HepG2 (cell line): ENCODE measurements at regions not wholly inside any gene's neighbourhood (a gene's known extent, or its start where the extent isn't known, plus 50 kb on each side); places are given as distances from the start of the nearest gene placed in this dataset.

Experiments
- ATAC-seq: fragments of 200-7000 bp; cut with Tn5 transposase; 3 replicates; pipeline ENCODE4 v1.9.1; 2020; ENCODE audit warnings: mild to moderate bottlenecking, moderate library complexity
- BruUV-seq: library from RNA; stranded (reverse); fragments of 400-500 nt; replicated peaks from 2 replicates; lab custom pipeline; 2021; lab: Mats Ljungman, UMichigan
- CTCF ChIA-PET: fragments of 300-600 bp; formaldehyde crosslinking; extraction: SDS; loops from one replicate; lab custom pipeline; 2021; ENCODE audit warnings: low total read pairs, inconsistent platforms, low intra/inter-chr PET ratio; lab: Yijun Ruan, JAX
- POLR2A ChIA-PET: fragments of 350-600 bp; sonication (Branson Sonifier 250); formaldehyde crosslinking; loops from one replicate; lab custom pipeline; 2020; ENCODE audit warnings: antibody characterized with exemption, inconsistent platforms; lab: Yijun Ruan, JAX
- DNase-seq: peaks from one replicate; pipeline ENCODE4 v3.0.0-alpha.2; 2015; ENCODE audit warnings: low spot score
- FAIRE-seq: peaks from 3 replicates; lab custom pipeline; 2011; peaks lifted over from hg19 to GRCh38; lab: Jason Lieb, UNC
- H2AFZ ChIP-seq: one replicate; pipeline ENCODE4 v1.6.1; 2011; ENCODE audit warnings: low read length, inconsistent platforms
- H3K27ac ChIP-seq: fragments of 300-600 bp; 3 replicates; pipeline ENCODE4 v1.8.0; 2011; ENCODE audit warnings: mixed run types, mild to moderate bottlenecking, mixed read lengths, low read length, inconsistent platforms; ENCODE audit not compliant: insufficient read depth; ENCODE audit errors: extremely low read length
- H3K27me3 ChIP-seq, 2 experiments: fragments of 200-600 bp in 1 of 2; 2 replicates in 1 of 2; 3 replicates in 1 of 2; pipeline versions ENCODE4 v1.6.0 to v1.8.0; 2011; ENCODE audit warnings: low read length in 2 of 2, mild to moderate bottlenecking in 2 of 2, moderate library complexity in 2 of 2, inconsistent platforms in 1 of 2; ENCODE audit not compliant: insufficient read depth in 2 of 2, control insufficient read depth in 1 of 2
- H3K36me3 ChIP-seq, 2 experiments: fragments of 200-600 bp in 1 of 2; replicated peaks in 1 of 2; 2 replicates in 1 of 2; 3 replicates in 1 of 2; pipeline versions ENCODE4 v1.5.1 to v1.8.0; 2011; ENCODE audit warnings: low read length in 2 of 2, inconsistent platforms in 1 of 2; ENCODE audit not compliant: insufficient read depth in 2 of 2, control insufficient read depth in 1 of 2
- H3K4me1 ChIP-seq: 2 replicates; pipeline ENCODE4 v1.5.1; 2012; ENCODE audit warnings: low read length, inconsistent platforms; ENCODE audit not compliant: insufficient read depth
- H3K4me2 ChIP-seq: 2 replicates; pipeline ENCODE4 v1.6.0; 2011; ENCODE audit warnings: low read depth, low read length, inconsistent platforms
- H3K4me3 ChIP-seq, 3 experiments: fragments of 200-600 bp in 1 of 3; sonication (generic), shearing (Covaris generic) in 1 of 3; replicated peaks in 1 of 3; 2 replicates each; pipeline ENCODE4 v1.5.1; 2011 to 2016; ENCODE audit warnings: low read length in 3 of 3, inconsistent platforms in 2 of 3, low read depth in 2 of 3, mild to moderate bottlenecking in 2 of 3, control low read depth in 1 of 3, mixed read lengths in 1 of 3; ENCODE audit not compliant: insufficient read depth in 1 of 3
- H3K79me2 ChIP-seq: one replicate; pipeline ENCODE4 v1.6.1; 2011; ENCODE audit warnings: low read length, inconsistent platforms; ENCODE audit not compliant: insufficient read depth
- H3K9ac ChIP-seq: 2 replicates; pipeline ENCODE4 v1.6.0; 2011; ENCODE audit warnings: mild to moderate bottlenecking, low read depth, low read length, inconsistent platforms; ENCODE audit not compliant: insufficient read depth
- H3K9me3 ChIP-seq: 2 replicates; pipeline ENCODE4 v1.5.1; 2012; ENCODE audit warnings: mild to moderate bottlenecking, low read length
- H4K20me1 ChIP-seq: 2 replicates; pipeline ENCODE4 v1.6.0; 2011; ENCODE audit warnings: inconsistent platforms, mild to moderate bottlenecking, low read length, moderate library complexity; ENCODE audit not compliant: insufficient read depth
- CREB1 ChIP-seq, 2 experiments: fragments of 450-650 bp in 1 of 2; IDR thresholded peaks; 2 replicates each; pipeline ENCODE4 v1.6.1; 2016 to 2017; ENCODE audit warnings: control low read depth in 1 of 2, mild to moderate bottlenecking in 1 of 2, missing compliant biosample characterization in 1 of 2, missing genetic modification characterization in 1 of 2
- HNRNPUL1 ChIP-seq: fragments of 200-400 bp; formaldehyde crosslinking; IDR thresholded peaks from 2 replicates; pipeline ENCODE4 v1.6.1; 2017; ENCODE audit warnings: low read depth, mild to moderate bottlenecking, low read length, moderate library complexity
- IRX3 ChIP-seq: sonication (generic); formaldehyde crosslinking; IDR thresholded peaks from 2 replicates; pipeline ENCODE4 v1.8.1; 2023; ENCODE audit warnings: mild to moderate bottlenecking, low read depth, missing genetic modification reagents, borderline replicate concordance
- SP4 ChIP-seq: sonication (generic); formaldehyde crosslinking; IDR thresholded peaks from 2 replicates; pipeline ENCODE4 v1.8.1; 2023; ENCODE audit warnings: mild to moderate bottlenecking, missing genetic modification reagents
- ZBTB7A ChIP-seq: sonication (generic); formaldehyde crosslinking; IDR thresholded peaks from 2 replicates; pipeline ENCODE4 v1.8.0; 2022; ENCODE audit warnings: mild to moderate bottlenecking, missing genetic modification reagents
- ZNF44 ChIP-seq: sonication (generic); formaldehyde crosslinking; IDR thresholded peaks from 2 replicates; pipeline ENCODE4 v1.5.1; 2020; ENCODE audit warnings: mild to moderate bottlenecking, missing genetic modification reagents
- ZNF558 ChIP-seq: sonication (generic); formaldehyde crosslinking; IDR thresholded peaks from 2 replicates; pipeline ENCODE4 v1.9.0; 2022; ENCODE audit warnings: mild to moderate bottlenecking, missing genetic modification reagents, borderline replicate concordance
- ZNF720 ChIP-seq: sonication (generic); formaldehyde crosslinking; IDR thresholded peaks from 2 replicates; pipeline ENCODE4 v1.4.0; 2020; ENCODE audit warnings: missing genetic modification reagents
- WGBS: methylation state at CpG from one replicate; pipeline ENCODE4 v1.1.6; 2017; ENCODE audit warnings: low lambda C conversion rate; 5-methylcytosine and 5-hydroxymethylcytosine counted together
- in situ Hi-C: cut with HindIII; loops from 2 replicates; pipeline ENCODE4 v1.10.0; 2017; ENCODE audit warnings: low pct_unique_long_range_greater_than_20kb; ENCODE audit not compliant: extremely low pct_ligation_motif_present
- intact Hi-C: fragments of 100-400 bp; cut with micrococcal nuclease; formaldehyde crosslinking; loops from one replicate; pipeline ENCODE4 v1.10.0; 2022; ENCODE audit not compliant: unreplicated experiment
- TF ChIP-seq, protein P1 (sequence below): IDR thresholded peaks from 2 replicates; pipeline ENCODE4 v1.6.1; 2016; ENCODE audit warnings: mild to moderate bottlenecking
- TF ChIP-seq, protein P2 (sequence below): sonication (generic); formaldehyde crosslinking; IDR thresholded peaks from 2 replicates; pipeline ENCODE4 v1.4.0; 2020; ENCODE audit warnings: mild to moderate bottlenecking, missing genetic modification reagents, borderline replicate concordance
- TF ChIP-seq, protein P3 (sequence below): IDR thresholded peaks from 2 replicates; pipeline ENCODE4 v1.6.1; 2018; ENCODE audit warnings: missing genetic modification reagents, mild to moderate bottlenecking, missing compliant biosample characterization
- TF ChIP-seq, protein P4 (sequence below): sonication (generic); formaldehyde crosslinking; IDR thresholded peaks from 2 replicates; pipeline ENCODE4 v1.8.1; 2023; ENCODE audit warnings: mild to moderate bottlenecking, inconsistent platforms, moderate library complexity, missing genetic modification reagents, borderline replicate concordance
- TF ChIP-seq, protein P5 (sequence below): sonication (generic); formaldehyde crosslinking; IDR thresholded peaks from 2 replicates; pipeline ENCODE4 v1.9.0; 2021; ENCODE audit warnings: missing genetic modification reagents, borderline replicate concordance

DNA sequence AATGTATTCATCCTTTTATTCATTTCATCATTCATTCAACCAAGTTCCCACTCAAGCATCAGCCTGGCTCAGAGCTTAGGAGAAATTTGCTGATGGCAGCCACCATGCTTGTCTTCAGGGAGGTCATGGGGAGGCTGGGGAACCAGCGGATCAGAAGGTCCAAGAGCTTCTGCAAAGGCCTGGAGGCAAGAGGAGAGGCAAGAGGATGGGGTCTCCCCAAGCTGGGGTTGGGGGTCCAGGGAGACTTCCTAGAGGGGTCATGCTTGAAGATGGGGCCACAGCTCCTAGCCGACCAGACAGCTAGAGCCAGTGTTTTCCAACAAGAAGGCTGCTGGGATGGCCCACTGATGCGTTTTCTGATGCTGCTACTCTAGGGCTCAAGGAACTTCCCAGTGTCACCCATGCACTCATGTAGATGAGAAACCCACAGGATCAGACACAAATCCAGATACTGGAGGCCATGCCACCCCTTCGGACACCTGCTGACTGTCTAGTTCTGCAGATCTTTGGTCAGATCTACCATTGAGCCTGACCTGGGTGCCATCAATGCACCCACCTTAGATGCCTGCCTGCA, 315.2 kb downstream of the AJAP1 start:
- in situ Hi-C loops (no loop called here), intact Hi-C loops (no loop called here)
- POLR2A ChIA-PET = no interaction called here
- TF ChIP-seq ZNF558 (no peak), ZNF720 (no peak), HNRNPUL1 (no peak), ZNF44 (no peak), SP4 (CRISPR knock-in tag) (no peak), IRX3 (no peak), CREB1 (IDR thresholded peaks at IDR 0.05) (no peak), CREB1 (CRISPR knock-in tag; IDR thresholded peaks at IDR 0.05) (no peak), ZBTB7A (no peak)
- TF ChIP-seq, protein P1, sequence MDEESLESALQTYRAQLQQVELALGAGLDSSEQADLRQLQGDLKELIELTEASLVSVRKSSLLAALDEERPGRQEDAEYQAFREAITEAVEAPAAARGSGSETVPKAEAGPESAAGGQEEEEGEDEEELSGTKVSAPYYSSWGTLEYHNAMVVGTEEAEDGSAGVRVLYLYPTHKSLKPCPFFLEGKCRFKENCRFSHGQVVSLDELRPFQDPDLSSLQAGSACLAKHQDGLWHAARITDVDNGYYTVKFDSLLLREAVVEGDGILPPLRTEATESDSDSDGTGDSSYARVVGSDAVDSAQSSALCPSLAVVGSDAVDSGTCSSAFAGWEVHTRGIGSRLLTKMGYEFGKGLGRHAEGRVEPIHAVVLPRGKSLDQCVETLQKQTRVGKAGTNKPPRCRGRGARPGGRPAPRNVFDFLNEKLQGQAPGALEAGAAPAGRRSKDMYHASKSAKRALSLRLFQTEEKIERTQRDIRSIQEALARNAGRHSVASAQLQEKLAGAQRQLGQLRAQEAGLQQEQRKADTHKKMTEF (CRISPR knock-in tag) = no peak
- TF ChIP-seq, protein P2, sequence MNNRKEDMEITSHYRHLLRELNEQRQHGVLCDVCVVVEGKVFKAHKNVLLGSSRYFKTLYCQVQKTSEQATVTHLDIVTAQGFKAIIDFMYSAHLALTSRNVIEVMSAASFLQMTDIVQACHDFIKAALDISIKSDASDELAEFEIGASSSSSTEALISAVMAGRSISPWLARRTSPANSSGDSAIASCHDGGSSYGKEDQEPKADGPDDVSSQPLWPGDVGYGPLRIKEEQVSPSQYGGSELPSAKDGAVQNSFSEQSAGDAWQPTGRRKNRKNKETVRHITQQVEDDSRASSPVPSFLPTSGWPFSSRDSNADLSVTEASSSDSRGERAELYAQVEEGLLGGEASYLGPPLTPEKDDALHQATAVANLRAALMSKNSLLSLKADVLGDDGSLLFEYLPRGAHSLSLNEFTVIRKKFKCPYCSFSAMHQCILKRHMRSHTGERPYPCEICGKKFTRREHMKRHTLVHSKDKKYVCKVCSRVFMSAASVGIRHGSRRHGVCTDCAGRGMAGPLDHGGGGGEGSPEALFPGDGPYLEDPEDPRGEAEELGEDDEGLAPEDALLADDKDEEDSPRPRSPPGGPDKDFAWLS = no peak
- TF ChIP-seq, protein P3, sequence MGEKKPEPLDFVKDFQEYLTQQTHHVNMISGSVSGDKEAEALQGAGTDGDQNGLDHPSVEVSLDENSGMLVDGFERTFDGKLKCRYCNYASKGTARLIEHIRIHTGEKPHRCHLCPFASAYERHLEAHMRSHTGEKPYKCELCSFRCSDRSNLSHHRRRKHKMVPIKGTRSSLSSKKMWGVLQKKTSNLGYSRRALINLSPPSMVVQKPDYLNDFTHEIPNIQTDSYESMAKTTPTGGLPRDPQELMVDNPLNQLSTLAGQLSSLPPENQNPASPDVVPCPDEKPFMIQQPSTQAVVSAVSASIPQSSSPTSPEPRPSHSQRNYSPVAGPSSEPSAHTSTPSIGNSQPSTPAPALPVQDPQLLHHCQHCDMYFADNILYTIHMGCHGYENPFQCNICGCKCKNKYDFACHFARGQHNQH = no peak
- TF ChIP-seq, protein P4, sequence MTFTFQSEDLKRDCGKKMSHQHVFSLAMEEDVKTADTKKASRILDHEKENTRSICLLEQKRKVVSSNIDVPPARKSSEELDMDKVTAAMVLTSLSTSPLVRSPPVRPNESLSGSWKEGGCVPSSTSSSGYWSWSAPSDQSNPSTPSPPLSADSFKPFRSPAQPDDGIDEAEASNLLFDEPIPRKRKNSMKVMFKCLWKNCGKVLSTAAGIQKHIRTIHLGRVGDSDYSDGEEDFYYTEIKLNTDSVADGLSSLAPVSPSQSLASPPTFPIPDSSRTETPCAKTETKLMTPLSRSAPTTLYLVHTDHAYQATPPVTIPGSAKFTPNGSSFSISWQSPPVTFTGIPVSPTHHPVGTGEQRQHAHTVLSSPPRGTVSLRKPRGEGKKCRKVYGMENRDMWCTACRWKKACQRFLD (CRISPR knock-in tag) = no peak
- TF ChIP-seq, protein P5, sequence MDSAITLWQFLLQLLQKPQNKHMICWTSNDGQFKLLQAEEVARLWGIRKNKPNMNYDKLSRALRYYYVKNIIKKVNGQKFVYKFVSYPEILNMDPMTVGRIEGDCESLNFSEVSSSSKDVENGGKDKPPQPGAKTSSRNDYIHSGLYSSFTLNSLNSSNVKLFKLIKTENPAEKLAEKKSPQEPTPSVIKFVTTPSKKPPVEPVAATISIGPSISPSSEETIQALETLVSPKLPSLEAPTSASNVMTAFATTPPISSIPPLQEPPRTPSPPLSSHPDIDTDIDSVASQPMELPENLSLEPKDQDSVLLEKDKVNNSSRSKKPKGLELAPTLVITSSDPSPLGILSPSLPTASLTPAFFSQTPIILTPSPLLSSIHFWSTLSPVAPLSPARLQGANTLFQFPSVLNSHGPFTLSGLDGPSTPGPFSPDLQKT (CRISPR knock-in tag) = no peak
- H4K20me1 ChIP-seq = no peaks in the 10 kb centered on the region
- no peak overlapping the region for H3K27ac ChIP-seq
- H3K36me3 ChIP-seq = no peaks in the 10 kb centered on the region
- CTCF ChIA-PET = no interaction called here
- WGBS = 0% methylated on average over 2 of the region's 4 CpGs
- no peaks in the 10 kb centered on the region for H3K4me1 ChIP-seq
- H2AFZ ChIP-seq = no peak overlapping the region
- FAIRE-seq (no peak), ATAC-seq (no peak), DNase-seq (no peak)
- no peak overlapping the region for H3K4me2 ChIP-seq
- H3K27me3 ChIP-seq = no peaks in the 10 kb centered on the region; a peak in 1 of 5 replicates
- no peak overlapping the region for H3K9ac ChIP-seq
- BruUV-seq = no TSS peak
- no peaks in the 10 kb centered on the region for H3K79me2 ChIP-seq
- H3K4me3 ChIP-seq = no peak overlapping the region
- H3K9me3 ChIP-seq = no peaks in the 10 kb centered on the region; the same call in 1 of the 2 replicates
